ENCODE measurements at regions not wholly inside any gene's neighbourhood (a gene's known extent, or its start where the extent isn't known, plus 50 kb on each side); places are given as distances from the start of the nearest gene placed in this dataset.
"Not testable (repeated sequence)": the region's sequence is repeated elsewhere in the genome, so short reads cannot be mapped to it uniquely, and the experiment has no call there.

GRCh38 chr7:114140561-114140960 lies 221.8 kb upstream of the PPP1R3A start:
- Histone ChIP-seq H3K4me1 (replicated peaks in 1 of 2) (no peaks in the 10 kb centered on the region), H3K4me3 (no peak overlapping the region), H3K9me3 (replicated peaks in 1 of 3) (no peaks in the 10 kb centered on the region), H3K27ac (no peak overlapping the region), H3K27me3 (no peaks in the 10 kb centered on the region), H3K36me3 (replicated peaks in 1 of 2) (no peaks in the 10 kb centered on the region)
- intact Hi-C loops (cut with DNase I): no loop called here
- no peak for TF ChIP-seq POLR2A (IDR thresholded peaks at IDR 0.05)
- TF ChIP-seq CTCF (IDR thresholded peaks at IDR 0.05): no peak
- 85 to 100% (median 96%) methylated on average over 1 of the region's 1 CpG for WGBS, 4 donors
- DNase-seq: no peak

GRCh38 chr7:114139690-114140089 lies 220.9 kb upstream of the PPP1R3A start:
- H3K4me1 ChIP-seq (replicated peaks in 1 of 2); DNase-seq; H3K4me3 ChIP-seq; H3K9me3 ChIP-seq (replicated peaks in 1 of 3); H3K27me3 ChIP-seq; H3K27ac ChIP-seq; intact Hi-C loops (cut with DNase I); H3K36me3 ChIP-seq (replicated peaks in 1 of 2): not testable (repeated sequence)
- 87 to 95% (median 91%) methylated on average over 5 of the region's 5 CpGs for WGBS, 4 donors

GRCh38 chr7:114138587-114138986 lies 219.8 kb upstream of the PPP1R3A start:
- intact Hi-C loops (cut with DNase I): no loop called here
- Histone ChIP-seq H3K27me3 (no peaks in the 10 kb centered on the region), H3K27ac (no peak overlapping the region), H3K4me1 (replicated peaks in 1 of 2) (no peaks in the 10 kb centered on the region), H3K9me3 (replicated peaks in 1 of 3) (no peaks in the 10 kb centered on the region), H3K4me3 (no peak overlapping the region), H3K36me3 (replicated peaks in 1 of 2) (no peaks in the 10 kb centered on the region)
- 85 to 92% (median 86%) methylated on average over 1 to 5 of the region's 5 CpGs for WGBS, 4 donors
- no peak for DNase-seq
- TF ChIP-seq POLR2A (IDR thresholded peaks at IDR 0.05): no peak
- no peak for TF ChIP-seq CTCF (IDR thresholded peaks at IDR 0.05)

GRCh38 chr7:114133717-114134116 lies 214.9 kb upstream of the PPP1R3A start:
- Histone ChIP-seq H3K4me1 (replicated peaks in 1 of 2) (no peaks in the 10 kb centered on the region), H3K36me3 (replicated peaks in 1 of 2) (no peaks in the 10 kb centered on the region), H3K27ac (no peak overlapping the region), H3K9me3 (replicated peaks in 1 of 3) (no peaks in the 10 kb centered on the region), H3K4me3 (no peak overlapping the region), H3K27me3 (no peaks in the 10 kb centered on the region)
- TF ChIP-seq CTCF (IDR thresholded peaks at IDR 0.05) (no peak), POLR2A (IDR thresholded peaks at IDR 0.05) (no peak)
- DNase-seq: no peak
- intact Hi-C loops (cut with DNase I): no loop called here

GRCh38 chr7:114130866-114131265 lies 212.1 kb upstream of the PPP1R3A start:
- WGBS, 4 donors: 53 to 78% (median 69%) methylated on average over 3 of the region's 3 CpGs
- intact Hi-C loops (cut with DNase I): no loop called here
- H3K4me3 ChIP-seq: no peak overlapping the region
- no peak for DNase-seq
- no peak for TF ChIP-seq CTCF (IDR thresholded peaks at IDR 0.05)
- TF ChIP-seq POLR2A (IDR thresholded peaks at IDR 0.05): no peak
- H3K4me1 ChIP-seq (replicated peaks in 1 of 2): no peaks in the 10 kb centered on the region
- H3K27me3 ChIP-seq: no peaks in the 10 kb centered on the region
- H3K9me3 ChIP-seq (replicated peaks in 1 of 3): no peaks in the 10 kb centered on the region
- no peaks in the 10 kb centered on the region for H3K36me3 ChIP-seq (replicated peaks in 1 of 2)
- no peak overlapping the region for H3K27ac ChIP-seq

All from adrenal gland (tissue), 9 donors.